IMR-90 (cell line): ENCODE measurements at regions not wholly inside any gene's neighbourhood (a gene's known extent, or its start where the extent isn't known, plus 50 kb on each side); places are given as distances from the start of the nearest gene placed in this dataset.

ENCODE experiments used
- ATAC-seq: fragments of 200-7000 bp; cut with Tn5 transposase; 2 replicates; pipeline ENCODE4 v1.9.1; 2020; ENCODE audit warnings: low read depth, mild to moderate bottlenecking, moderate library complexity
- BruUV-seq: library from RNA; stranded (reverse); fragments of 400-500 nt; replicated peaks from 2 replicates; lab custom pipeline; 2021; lab: Mats Ljungman, UMichigan
- CTCF ChIA-PET: fragments of 300-600 bp; formaldehyde crosslinking; extraction: SDS; loops from one replicate; lab custom pipeline; 2021; ENCODE audit warnings: antibody characterized with exemption; lab: Yijun Ruan, JAX
- POLR2A ChIA-PET: fragments of 300-600 bp; sonication (Branson Sonifier 250); formaldehyde crosslinking; loops from one replicate; lab custom pipeline; 2022; ENCODE audit warnings: antibody characterized with exemption; ENCODE audit not compliant: unreplicated experiment; lab: Charles Lee
- DNase-seq: peaks from one replicate; pipeline ENCODE4 v3.0.0; 2013
- H2AFZ ChIP-seq: replicated peaks from 2 replicates; pipeline ENCODE3; 2013; ENCODE audit warnings: low read length, mild to moderate bottlenecking; ENCODE audit not compliant: poor library complexity
- H2AK5ac ChIP-seq: 2 replicates; pipeline ENCODE4 v1.6.1; 2013; ENCODE audit warnings: low read depth, low read length, inconsistent platforms
- H2AK9ac ChIP-seq: replicated peaks from 2 replicates; pipeline ENCODE3; 2013; ENCODE audit warnings: mild to moderate bottlenecking, low read depth, low read length, moderate library complexity; ENCODE audit not compliant: poor library complexity
- H2BK120ac ChIP-seq: 2 replicates; pipeline ENCODE4 v1.6.1; 2013; ENCODE audit warnings: low read depth, low read length, inconsistent platforms
- H2BK15ac ChIP-seq: 3 replicates; pipeline ENCODE4 v1.6.1; 2013; ENCODE audit warnings: low read depth, low read length, inconsistent platforms
- H2BK20ac ChIP-seq: 2 replicates; pipeline ENCODE4 v1.6.1; 2013; ENCODE audit warnings: low read depth, mild to moderate bottlenecking, inconsistent platforms, low read length, moderate library complexity
- H2BK5ac ChIP-seq: 2 replicates; pipeline ENCODE4 v1.6.1; 2013; ENCODE audit warnings: mild to moderate bottlenecking, low read depth, low read length, inconsistent platforms; ENCODE audit not compliant: poor library complexity, severe bottlenecking
- H3K14ac ChIP-seq: replicated peaks from 2 replicates; pipeline ENCODE4 v1.6.1; 2013; ENCODE audit warnings: low read depth, low read length, inconsistent platforms
- H3K18ac ChIP-seq: 2 replicates; pipeline ENCODE4 v1.6.1; 2013; ENCODE audit warnings: low read depth, low read length, control low read depth
- H3K23ac ChIP-seq: 2 replicates; pipeline ENCODE4 v1.6.1; 2013; ENCODE audit warnings: low read depth, low read length, inconsistent platforms
- H3K27ac ChIP-seq: 2 replicates; pipeline ENCODE4 v1.5.1; 2013; ENCODE audit warnings: mild to moderate bottlenecking, control low read depth, low read length; ENCODE audit not compliant: insufficient read depth
- H3K27me3 ChIP-seq: 2 replicates; pipeline ENCODE4 v1.6.1; 2013; ENCODE audit warnings: low read length; ENCODE audit not compliant: control insufficient read depth, insufficient read depth
- H3K36me3 ChIP-seq: 2 replicates; pipeline ENCODE4 v1.6.1; 2013; ENCODE audit warnings: low read length, mixed read lengths; ENCODE audit not compliant: control insufficient read depth, insufficient read depth
- H3K4ac ChIP-seq: 2 replicates; pipeline ENCODE4 v1.6.1; 2013; ENCODE audit warnings: low read depth, low read length, inconsistent platforms
- H3K4me1 ChIP-seq: 2 replicates; pipeline ENCODE4 v1.6.1; 2013; ENCODE audit warnings: low read length, mixed read lengths; ENCODE audit not compliant: control insufficient read depth, insufficient read depth
- H3K4me2 ChIP-seq: 2 replicates; pipeline ENCODE4 v1.6.1; 2013; ENCODE audit warnings: low read depth, mild to moderate bottlenecking, control low read depth, low read length, moderate library complexity
- H3K4me3 ChIP-seq: 2 replicates; pipeline ENCODE4 v1.5.1; 2013; ENCODE audit warnings: low read depth, mild to moderate bottlenecking, control low read depth, low read length, moderate library complexity; ENCODE audit not compliant: insufficient read depth
- H3K56ac ChIP-seq: 2 replicates; pipeline ENCODE4 v1.6.1; 2013; ENCODE audit warnings: low read length, inconsistent platforms; ENCODE audit not compliant: insufficient read depth; ENCODE audit errors: extremely low read depth
- H3K79me1 ChIP-seq, 2 experiments: 2 replicates each; pipeline ENCODE4 v1.6.1; 2013; ENCODE audit warnings: low read length in 2 of 2, inconsistent platforms in 1 of 2, low read depth in 1 of 2
- H3K9ac ChIP-seq: 2 replicates; pipeline ENCODE4 v1.6.1; 2013; ENCODE audit warnings: low read depth, low read length, control low read depth
- H3K9me1 ChIP-seq: 2 replicates; pipeline ENCODE4 v1.6.1; 2013; ENCODE audit warnings: low read length, inconsistent platforms; ENCODE audit not compliant: insufficient read depth
- H3K9me3 ChIP-seq: 2 replicates; pipeline ENCODE4 v1.6.1; 2013; ENCODE audit warnings: low read length; ENCODE audit not compliant: control insufficient read depth, insufficient read depth
- H4K20me1 ChIP-seq: 2 replicates; pipeline ENCODE4 v1.6.1; 2013; ENCODE audit warnings: low read length, inconsistent platforms; ENCODE audit not compliant: insufficient read depth
- H4K5ac ChIP-seq: 2 replicates; pipeline ENCODE4 v1.6.1; 2013; ENCODE audit warnings: mild to moderate bottlenecking, low read depth, low read length, control low read depth
- H4K8ac ChIP-seq, 2 experiments: 2 replicates each; pipeline ENCODE4 v1.6.1; 2013; ENCODE audit warnings: low read depth in 2 of 2, low read length in 2 of 2, control low read depth in 1 of 2, inconsistent platforms in 1 of 2
- H4K91ac ChIP-seq: 2 replicates; pipeline ENCODE4 v1.6.1; 2013; ENCODE audit warnings: low read depth, low read length, inconsistent platforms; ENCODE audit not compliant: insufficient read depth
- BHLHE40 ChIP-seq: fragments of 150-350 bp; IDR thresholded peaks from 2 replicates; pipeline ENCODE4 v1.6.1; 2016; ENCODE audit warnings: mild to moderate bottlenecking, low read depth, low read length
- CHD1 ChIP-seq: IDR thresholded peaks from 2 replicates; pipeline ENCODE4 v1.6.1; 2012; ENCODE audit warnings: low read depth, low read length, improper control_type of control experiment
- CTCF ChIP-seq: conservative IDR thresholded peaks from 2 replicates; pipeline ENCODE4 v1.5.1; 2012; ENCODE audit warnings: mild to moderate bottlenecking, low read depth, low read length, improper control_type of control experiment
- ELK1 ChIP-seq: fragments of 150-350 bp; IDR thresholded peaks from 2 replicates; pipeline ENCODE4 v1.6.1; 2016; ENCODE audit warnings: low read depth, mild to moderate bottlenecking, low read length, moderate library complexity, borderline replicate concordance
- FOS ChIP-seq: fragments of 150-350 bp; IDR thresholded peaks from 2 replicates; pipeline ENCODE4 v1.6.1; 2016; ENCODE audit warnings: low read depth, low read length
- MAFK ChIP-seq: IDR thresholded peaks from 2 replicates; pipeline ENCODE4 v1.6.1; 2012; ENCODE audit warnings: low read depth, low read length, improper control_type of control experiment
- MAZ ChIP-seq: IDR thresholded peaks from 2 replicates; pipeline ENCODE4 v1.6.1; 2012; ENCODE audit warnings: low read depth, mild to moderate bottlenecking, low read length, improper control_type of control experiment, moderate library complexity, borderline replicate concordance
- MXI1 ChIP-seq: IDR thresholded peaks from 2 replicates; pipeline ENCODE4 v1.6.1; 2012; ENCODE audit warnings: low read depth, mild to moderate bottlenecking, low read length, moderate library complexity, borderline replicate concordance
- NFE2L2 ChIP-seq: fragments of 150-350 bp; IDR thresholded peaks from 2 replicates; pipeline ENCODE4 v1.6.1; 2016; ENCODE audit warnings: low read depth, mild to moderate bottlenecking, low read length
- POLR2A ChIP-seq: IDR thresholded peaks from 2 replicates; pipeline ENCODE4 v1.6.1; 2012; ENCODE audit warnings: mild to moderate bottlenecking, low read depth, low read length
- RAD21 ChIP-seq: IDR thresholded peaks from 2 replicates; pipeline ENCODE4 v1.6.1; 2012; ENCODE audit warnings: low read length, improper control_type of control experiment
- RCOR1 ChIP-seq: IDR thresholded peaks from 2 replicates; pipeline ENCODE4 v1.6.1; 2012; ENCODE audit warnings: mild to moderate bottlenecking, low read length, improper control_type of control experiment; ENCODE audit not compliant: insufficient replicate concordance
- RFX5 ChIP-seq: IDR thresholded peaks from 2 replicates; pipeline ENCODE4 v1.8.0; 2012; ENCODE audit warnings: low read depth, mild to moderate bottlenecking, low read length, moderate library complexity
- SMC3 ChIP-seq: fragments of 150-350 bp; IDR thresholded peaks from 2 replicates; pipeline ENCODE4 v1.6.1; 2016; ENCODE audit warnings: low read depth, mild to moderate bottlenecking, antibody characterized with exemption, low read length, moderate library complexity
- USF2 ChIP-seq: fragments of 150-350 bp; IDR thresholded peaks from 2 replicates; pipeline ENCODE4 v1.6.1; 2017; ENCODE audit warnings: mild to moderate bottlenecking, antibody characterized with exemption, low read length, low read depth
- WGBS, 2 experiments: methylation state at CpG; one replicate each; pipeline versions ENCODE4 v1.1.5 to v1.1.7; 2013; ENCODE audit warnings: missing lambda C conversion rate in 2 of 2; ENCODE audit not compliant: insufficient read length in 1 of 2; ENCODE audit errors: extremely low coverage in 2 of 2; 5-methylcytosine and 5-hydroxymethylcytosine counted together
- dilution Hi-C: fragments of 300-500 bp; cut with HindIII; formaldehyde crosslinking; loops from one replicate; pipeline ENCODE4 v1.14.3; 2018; ENCODE audit warnings: low sequenced_read_pairs; ENCODE audit not compliant: unreplicated experiment
- in situ Hi-C: fragments of 300-500 bp; cut with MboI; formaldehyde crosslinking; loops from 3 replicates; pipeline ENCODE4 v1.14.3; 2019; ENCODE audit warnings: low sequenced_read_pairs, inconsistent platforms, mixed read lengths
- intact Hi-C: fragments of 100-400 bp; cut with micrococcal nuclease; formaldehyde crosslinking; loops from 2 replicates; pipeline ENCODE4 v1.10.0; 2022

- no peak overlapping the region for H2BK15ac ChIP-seq
- H3K9me1 ChIP-seq, result no peaks in the 10 kb centered on the region
- H2AK5ac ChIP-seq, result no peak overlapping the region
- H3K27me3 ChIP-seq, result no peaks in the 10 kb centered on the region
- no peak overlapping the region for H3K27ac ChIP-seq
- no peak overlapping the region for H4K91ac ChIP-seq
- no peaks in the 10 kb centered on the region for H4K20me1 ChIP-seq
- no peak overlapping the region for H3K18ac ChIP-seq
- no peaks in the 10 kb centered on the region for H3K36me3 ChIP-seq
- no peak overlapping the region for H2BK5ac ChIP-seq
- dilution Hi-C loops, result no loop called here
- intact Hi-C loops, result loop anchor here (10.0 kb wide), 1 partner anchor 1709 kb away; no protein-coding TSS in a partner anchor
- H3K4me3 ChIP-seq, result no peak overlapping the region
- ChIA-PET CTCF (no interaction called here), POLR2A (no interaction called here)
- H3K9me3 ChIP-seq, result no peaks in the 10 kb centered on the region
- no peak overlapping the region for H3K9ac ChIP-seq
- H4K5ac ChIP-seq, result no peak overlapping the region
- no peak overlapping the region for H3K4ac ChIP-seq
- DNase-seq (no peak), ATAC-seq (no peak)
- in situ Hi-C loops, result no loop called here
- H2AFZ ChIP-seq, result no peak overlapping the region
- no peak overlapping the region for H2AK9ac ChIP-seq
- H3K56ac ChIP-seq, result no peak overlapping the region
- no peak overlapping the region for H2BK120ac ChIP-seq
- no CpG with 5 or more reads among the region's 3 CpGs for WGBS, 2 experiments
- no peak overlapping the region for H2BK20ac ChIP-seq
- H3K23ac ChIP-seq, result no peak overlapping the region
- H3K4me1 ChIP-seq, result no peaks in the 10 kb centered on the region
- no peak overlapping the region for H3K14ac ChIP-seq
- no TSS peak for BruUV-seq
- no peaks in the 10 kb centered on the region for H3K79me1 ChIP-seq
- TF ChIP-seq BHLHE40, result no peak
- TF ChIP-seq RFX5, result no peak
- TF ChIP-seq ELK1, result no peak
- no peak for TF ChIP-seq MXI1
- no peak for TF ChIP-seq RCOR1
- TF ChIP-seq USF2, result no peak
- TF ChIP-seq MAZ, result no peak
- no peak for TF ChIP-seq SMC3
- TF ChIP-seq CHD1, result no peak
- TF ChIP-seq POLR2A, result no peak
- TF ChIP-seq MAFK, result no peak
- TF ChIP-seq FOS, result no peak
- TF ChIP-seq NFE2L2, result no peak
- no peak for TF ChIP-seq CTCF
- TF ChIP-seq RAD21, result no peak
- no peak overlapping the region for H4K8ac ChIP-seq
- no peak overlapping the region for H3K4me2 ChIP-seq
Measured at GRCh38 chr6:67073938-67074337, 1366.9 kb upstream of the EYS start.
